Nephron progenitor cell (in vitro differentiated cells): ENCODE measurements at regions not wholly inside any gene's neighbourhood (a gene's known extent, or its start where the extent isn't known, plus 50 kb on each side); places are given as distances from the start of the nearest gene placed in this dataset.
"Not testable (repeated sequence)": the region's sequence is repeated elsewhere in the genome, so short reads cannot be mapped to it uniquely, and the experiment has no call there.

Experiments used
- DNase-seq: peaks from one replicate; pipeline ENCODE4 v3.0.0; 2021
- H3K27ac Mint-ChIP-seq: 2 replicates; pipeline ENCODE4 v1.8.0; 2021; ENCODE audit warnings: mild to moderate bottlenecking, moderate library complexity, mixed read lengths
- H3K27me3 Mint-ChIP-seq: 2 replicates; pipeline ENCODE4 v1.8.0; 2021; ENCODE audit warnings: mild to moderate bottlenecking, low read depth, mixed read lengths; ENCODE audit not compliant: poor library complexity
- H3K36me3 Mint-ChIP-seq: 2 replicates; pipeline ENCODE4 v1.8.0; 2021; ENCODE audit warnings: low read depth, mixed read lengths
- H3K4me1 Mint-ChIP-seq: 2 replicates; pipeline ENCODE4 v1.8.0; 2021; ENCODE audit warnings: mixed read lengths
- H3K4me3 Mint-ChIP-seq: 2 replicates; pipeline ENCODE4 v1.8.0; 2021; ENCODE audit warnings: mild to moderate bottlenecking, moderate library complexity, mixed read lengths
- H3K9me3 Mint-ChIP-seq: 2 replicates; pipeline ENCODE4 v1.8.0; 2021; ENCODE audit warnings: mild to moderate bottlenecking, moderate library complexity, mixed read lengths
- TF ChIP-seq, protein P1 (sequence below): fragments of 200-600 bp; sonication (generic); IDR thresholded peaks from 2 replicates; pipeline ENCODE4 v1.5.0; 2021; ENCODE audit warnings: antibody characterized with exemption

DNA sequence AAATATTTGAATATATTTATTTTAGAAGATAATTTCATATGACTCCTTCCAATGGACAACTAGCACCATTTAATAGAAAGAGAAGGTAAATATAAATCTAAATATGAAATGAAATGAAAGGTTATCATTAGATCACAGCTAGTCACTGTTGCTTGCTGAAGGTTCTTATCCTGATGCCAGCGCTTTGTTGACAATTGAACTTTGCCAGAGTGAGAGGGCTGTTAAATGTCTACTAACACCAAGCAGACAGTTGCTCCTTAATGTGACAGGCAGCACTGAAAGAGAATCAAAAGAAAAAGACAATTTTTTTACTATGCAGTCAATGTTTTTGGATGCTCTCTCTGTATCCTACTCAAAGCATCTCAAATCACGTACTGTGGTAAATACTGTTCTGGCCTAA is 152.6 kb upstream of the SEMA6A start:
- H3K27me3 Mint-ChIP-seq: peaks cover 7% of the 10 kb centered on the region
- H3K36me3 Mint-ChIP-seq: no peaks in the 10 kb centered on the region
- no peak for DNase-seq
- TF ChIP-seq, protein P1, sequence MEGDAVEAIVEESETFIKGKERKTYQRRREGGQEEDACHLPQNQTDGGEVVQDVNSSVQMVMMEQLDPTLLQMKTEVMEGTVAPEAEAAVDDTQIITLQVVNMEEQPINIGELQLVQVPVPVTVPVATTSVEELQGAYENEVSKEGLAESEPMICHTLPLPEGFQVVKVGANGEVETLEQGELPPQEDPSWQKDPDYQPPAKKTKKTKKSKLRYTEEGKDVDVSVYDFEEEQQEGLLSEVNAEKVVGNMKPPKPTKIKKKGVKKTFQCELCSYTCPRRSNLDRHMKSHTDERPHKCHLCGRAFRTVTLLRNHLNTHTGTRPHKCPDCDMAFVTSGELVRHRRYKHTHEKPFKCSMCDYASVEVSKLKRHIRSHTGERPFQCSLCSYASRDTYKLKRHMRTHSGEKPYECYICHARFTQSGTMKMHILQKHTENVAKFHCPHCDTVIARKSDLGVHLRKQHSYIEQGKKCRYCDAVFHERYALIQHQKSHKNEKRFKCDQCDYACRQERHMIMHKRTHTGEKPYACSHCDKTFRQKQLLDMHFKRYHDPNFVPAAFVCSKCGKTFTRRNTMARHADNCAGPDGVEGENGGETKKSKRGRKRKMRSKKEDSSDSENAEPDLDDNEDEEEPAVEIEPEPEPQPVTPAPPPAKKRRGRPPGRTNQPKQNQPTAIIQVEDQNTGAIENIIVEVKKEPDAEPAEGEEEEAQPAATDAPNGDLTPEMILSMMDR: no peak
- H3K4me3 Mint-ChIP-seq: no peak overlapping the region
- H3K27ac Mint-ChIP-seq: no peak overlapping the region
- peaks cover 39% of the 10 kb centered on the region for H3K4me1 Mint-ChIP-seq
- H3K9me3 Mint-ChIP-seq: no peaks in the 10 kb centered on the region

DNA sequence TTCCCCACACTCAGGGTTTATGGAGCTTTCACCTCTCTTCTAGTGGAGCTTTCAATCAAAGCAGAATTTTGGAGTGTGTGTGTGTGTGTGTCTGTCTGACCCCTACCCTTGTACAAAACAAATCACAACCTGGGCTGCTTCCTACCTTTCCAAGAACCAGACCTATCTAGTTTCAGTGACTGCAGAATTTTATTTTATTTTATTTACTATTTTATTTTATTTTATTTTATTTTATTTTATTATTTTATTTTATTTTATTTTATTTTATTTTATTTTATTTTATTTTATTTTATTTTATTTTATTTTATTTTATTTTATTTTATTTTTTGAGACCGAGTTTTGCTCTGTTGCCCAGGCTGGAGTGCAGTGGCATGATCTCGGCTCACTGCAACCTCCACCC is 151.6 kb upstream of the SEMA6A start:
- H3K4me1 Mint-ChIP-seq: peaks cover 41% of the 10 kb centered on the region
- DNase-seq, H3K9me3 Mint-ChIP-seq, H3K4me3 Mint-ChIP-seq, H3K36me3 Mint-ChIP-seq, H3K27me3 Mint-ChIP-seq, H3K27ac Mint-ChIP-seq: not testable (repeated sequence)

DNA sequence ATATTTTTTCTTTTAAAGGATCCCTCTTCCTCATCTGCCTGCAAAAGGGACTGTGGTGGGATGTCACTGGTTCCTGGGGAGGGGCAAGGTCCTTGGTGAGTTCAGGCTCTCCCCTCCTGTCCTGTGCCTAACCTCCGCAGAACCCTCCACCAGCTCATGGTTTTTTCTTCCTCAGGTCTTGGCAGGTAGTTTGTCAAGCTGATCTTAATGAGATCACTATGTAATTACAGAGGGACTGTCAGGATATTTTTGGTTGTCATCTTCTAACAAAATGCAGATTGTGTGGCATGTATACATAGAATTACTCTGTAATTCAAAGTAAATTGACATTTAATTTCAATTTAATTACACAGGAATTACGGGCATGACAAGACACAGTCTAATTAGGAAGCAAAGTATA is 150.3 kb upstream of the SEMA6A start:
- DNase-seq: no peak
- H3K27me3 Mint-ChIP-seq: peaks cover 2% of the 10 kb centered on the region
- TF ChIP-seq, protein P1: no peak
- H3K27ac Mint-ChIP-seq: no peak overlapping the region
- no peaks in the 10 kb centered on the region for H3K36me3 Mint-ChIP-seq
- no peaks in the 10 kb centered on the region for H3K9me3 Mint-ChIP-seq
- H3K4me1 Mint-ChIP-seq: peaks cover 41% of the 10 kb centered on the region
- H3K4me3 Mint-ChIP-seq: no peak overlapping the region

DNA sequence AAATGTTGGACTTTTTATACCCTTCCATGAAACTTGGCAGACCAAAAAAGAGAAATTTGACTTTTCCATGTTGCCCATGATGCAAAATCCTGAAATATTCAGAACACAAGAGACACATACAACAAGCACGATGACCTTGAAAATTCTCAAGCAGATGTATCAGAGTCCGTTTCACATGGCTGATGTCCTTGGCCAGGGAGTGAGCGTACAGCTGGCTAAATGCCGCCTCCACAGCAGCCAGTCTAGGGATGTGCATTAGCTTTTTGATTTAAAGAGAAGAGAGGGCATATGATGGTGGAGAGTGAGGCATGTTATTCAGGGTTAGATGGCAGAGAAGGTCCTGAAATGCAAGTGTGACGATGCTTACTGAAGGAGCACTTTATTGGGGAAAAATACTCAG is 148.0 kb upstream of the SEMA6A start:
- Mint-ChIP-seq H3K4me1 (peaks cover 41% of the 10 kb centered on the region), H3K4me3 (no peak overlapping the region), H3K9me3 (no peaks in the 10 kb centered on the region), H3K36me3 (no peaks in the 10 kb centered on the region), H3K27ac (no peak overlapping the region), H3K27me3 (peaks cover 2% of the 10 kb centered on the region)
- TF ChIP-seq, protein P1: no peak
- no peak for DNase-seq

DNA sequence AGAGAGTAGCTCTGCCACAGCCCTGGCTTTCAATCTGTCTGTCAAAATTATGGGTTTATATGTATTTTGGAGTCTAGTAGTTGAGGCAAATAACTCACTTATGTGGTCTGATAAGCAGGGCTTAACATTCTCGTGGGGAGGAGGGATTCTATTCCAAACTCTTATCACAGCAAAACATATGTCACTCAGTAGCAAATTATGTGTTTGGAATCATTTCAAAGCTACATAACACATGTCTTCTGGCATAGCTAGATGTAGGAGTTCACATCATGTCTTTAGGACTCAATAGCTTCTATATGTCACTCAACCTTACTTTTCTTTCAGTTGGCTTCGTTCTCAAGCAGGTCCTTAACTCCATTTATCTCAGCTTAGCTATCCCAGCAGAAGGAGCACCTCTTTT is 144.5 kb upstream of the SEMA6A start:
- Mint-ChIP-seq H3K27me3 (peaks cover 5% of the 10 kb centered on the region), H3K9me3 (peaks cover 8% of the 10 kb centered on the region), H3K4me1 (peaks cover 21% of the 10 kb centered on the region), H3K4me3 (no peak overlapping the region), H3K27ac (no peak overlapping the region), H3K36me3 (no peaks in the 10 kb centered on the region)
- DNase-seq: no peak
- TF ChIP-seq, protein P1: no peak

DNA sequence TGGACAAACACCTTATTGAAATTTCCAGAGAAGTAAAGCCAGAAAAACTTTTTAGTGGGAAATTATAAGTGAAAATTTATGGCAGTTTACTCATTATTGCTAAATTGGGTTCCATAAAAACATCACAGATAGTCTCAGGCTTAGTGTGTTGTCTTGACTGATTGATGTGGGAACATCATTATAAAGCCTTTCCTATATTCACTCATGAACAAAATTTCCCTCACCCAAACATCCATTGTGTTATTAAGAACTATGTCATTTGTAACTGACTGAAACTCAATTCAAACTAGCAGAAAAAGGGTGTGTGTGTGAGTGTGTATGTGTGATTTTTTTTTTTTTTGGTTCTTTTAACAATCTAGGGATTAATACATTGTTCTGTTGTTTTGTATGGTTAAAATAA is 143.7 kb upstream of the SEMA6A start:
- no peak for DNase-seq
- H3K4me3 Mint-ChIP-seq: no peak overlapping the region
- TF ChIP-seq, protein P1: no peak
- peaks cover 8% of the 10 kb centered on the region for H3K9me3 Mint-ChIP-seq
- H3K4me1 Mint-ChIP-seq: peaks cover 13% of the 10 kb centered on the region
- H3K27ac Mint-ChIP-seq: no peak overlapping the region
- H3K36me3 Mint-ChIP-seq: no peaks in the 10 kb centered on the region
- peaks cover 5% of the 10 kb centered on the region for H3K27me3 Mint-ChIP-seq

DNA sequence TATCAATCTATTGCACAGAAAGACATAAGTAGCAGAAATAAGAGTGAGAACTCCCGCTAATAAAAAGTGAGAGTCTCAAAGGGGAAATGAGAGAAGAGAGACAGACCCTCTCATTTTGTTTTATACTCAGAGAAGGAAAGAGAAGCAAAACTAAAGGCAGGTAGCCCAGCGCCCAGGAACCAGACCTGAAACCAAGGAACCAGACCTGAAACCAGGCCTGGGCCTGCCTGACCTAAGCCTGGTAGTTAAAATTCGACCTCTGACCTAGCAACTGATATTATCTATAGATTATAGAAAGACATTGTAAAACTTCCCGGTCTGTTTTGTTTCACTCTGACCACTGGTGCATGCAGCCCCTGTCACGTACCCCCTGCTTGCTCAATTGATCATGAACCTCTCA is 134.5 kb upstream of the SEMA6A start:
- Mint-ChIP-seq H3K4me1 (peaks cover 21% of the 10 kb centered on the region), H3K27me3 (peaks cover 3% of the 10 kb centered on the region), H3K4me3 (no peak overlapping the region), H3K27ac (no peak overlapping the region), H3K36me3 (peaks cover 4% of the 10 kb centered on the region), H3K9me3 (peaks cover 15% of the 10 kb centered on the region)
- TF ChIP-seq, protein P1: no peak
- DNase-seq: no peak

DNA sequence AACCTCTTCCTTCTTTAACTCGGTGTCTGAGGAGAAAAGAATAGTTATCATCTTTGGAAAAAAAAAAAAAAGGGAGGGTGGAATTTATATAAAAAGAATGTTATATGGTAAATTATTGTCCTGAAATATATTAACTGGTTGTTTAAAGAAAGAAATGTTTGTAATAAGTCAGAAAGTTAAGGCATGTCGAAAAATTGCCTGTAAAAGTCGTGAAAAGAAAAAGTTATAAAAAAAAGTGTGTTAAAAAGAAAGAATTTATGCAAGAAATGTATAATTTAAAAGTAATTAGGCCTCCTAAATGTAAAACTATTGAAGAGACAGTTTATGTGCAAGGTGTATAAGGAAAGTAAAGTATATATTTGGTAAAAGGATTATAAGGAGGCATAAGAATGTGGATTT is 130.5 kb upstream of the SEMA6A start:
- not testable (repeated sequence) for DNase-seq, H3K27me3 Mint-ChIP-seq, H3K4me3 Mint-ChIP-seq, H3K27ac Mint-ChIP-seq, H3K36me3 Mint-ChIP-seq
- H3K9me3 Mint-ChIP-seq: peaks cover 14% of the 10 kb centered on the region
- H3K4me1 Mint-ChIP-seq: peaks cover 21% of the 10 kb centered on the region
